GM19035 (cell line): ENCODE measurements at regions not wholly inside any gene's neighbourhood (a gene's known extent, or its start where the extent isn't known, plus 50 kb on each side); places are given as distances from the start of the nearest gene placed in this dataset.

Experiments used
- ATAC-seq: cut with Tn5 transposase; IDR thresholded peaks from one replicate; pipeline ENCODE4 v1.9.1; 2021; ENCODE audit not compliant: unreplicated experiment

GRCh38 chr2:126825316-126825715, 73.4 kb upstream of the TEX51 start:
- no peak for ATAC-seq

GRCh38 chr2:126826491-126826890, 72.2 kb upstream of the TEX51 start:
- no peak for ATAC-seq

- no peak for ATAC-seq
Measured at GRCh38 chr2:126827371-126827770, 71.3 kb upstream of the TEX51 start.

GRCh38 chr2:126828051-126828450, 70.6 kb upstream of the TEX51 start:
- ATAC-seq = no peak

GRCh38 chr2:126828491-126828890, 70.2 kb upstream of the TEX51 start:
- ATAC-seq = no peak

- ATAC-seq = no peak
Measured at GRCh38 chr2:126831234-126832005, 67.3 kb upstream of the TEX51 start.

- ATAC-seq = no peak
Measured at GRCh38 chr2:126832014-126832413, 66.7 kb upstream of the TEX51 start.

- ATAC-seq = no peak
Measured at GRCh38 chr2:126832757-126833156, 65.9 kb upstream of the TEX51 start.

GRCh38 chr2:126834006-126834659, 64.6 kb upstream of the TEX51 start:
- no peak for ATAC-seq

- ATAC-seq = no peak
Measured at GRCh38 chr2:126835261-126835660, 63.4 kb upstream of the TEX51 start.

GRCh38 chr2:126835831-126836230, 62.9 kb upstream of the TEX51 start:
- no peak for ATAC-seq

GRCh38 chr2:126836761-126837679, 61.7 kb upstream of the TEX51 start:
- ATAC-seq = no peak

- ATAC-seq = no peak
Measured at GRCh38 chr2:126837966-126838715, 60.5 kb upstream of the TEX51 start.

- ATAC-seq = no peak
Measured at GRCh38 chr2:126838716-126838985, 60.0 kb upstream of the TEX51 start.

GRCh38 chr2:126839796-126840195, 58.9 kb upstream of the TEX51 start:
- no peak for ATAC-seq

GRCh38 chr2:126843081-126843480, 55.6 kb upstream of the TEX51 start:
- ATAC-seq = no peak

- no peak for ATAC-seq
Measured at GRCh38 chr2:126846241-126846640, 52.4 kb upstream of the TEX51 start.
